ENCODE measurements at regions not wholly inside any gene's neighbourhood (a gene's known extent, or its start where the extent isn't known, plus 50 kb on each side); places are given as distances from the start of the nearest gene placed in this dataset.

DNA sequence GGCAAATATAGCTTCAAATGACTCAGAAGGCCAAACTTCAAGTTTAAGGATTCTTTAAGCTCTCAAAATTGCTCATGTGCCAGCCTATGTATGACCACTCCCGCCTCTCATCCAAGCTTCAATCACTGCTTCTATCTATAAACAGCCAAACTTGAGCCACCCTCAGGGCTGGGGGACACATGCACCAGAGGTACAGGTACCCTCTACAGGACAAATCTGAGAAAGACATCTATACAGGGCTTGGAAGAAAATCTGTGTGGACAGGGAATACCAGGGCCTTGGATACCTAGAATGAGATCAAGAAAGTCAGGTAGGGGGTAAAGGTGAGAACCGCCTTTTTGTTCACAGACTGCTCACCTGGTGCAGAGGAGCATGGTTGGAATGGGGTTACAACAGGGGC lies 217.9 kb downstream of the ATPSCKMT start:
- TF ChIP-seq, protein P1, sequence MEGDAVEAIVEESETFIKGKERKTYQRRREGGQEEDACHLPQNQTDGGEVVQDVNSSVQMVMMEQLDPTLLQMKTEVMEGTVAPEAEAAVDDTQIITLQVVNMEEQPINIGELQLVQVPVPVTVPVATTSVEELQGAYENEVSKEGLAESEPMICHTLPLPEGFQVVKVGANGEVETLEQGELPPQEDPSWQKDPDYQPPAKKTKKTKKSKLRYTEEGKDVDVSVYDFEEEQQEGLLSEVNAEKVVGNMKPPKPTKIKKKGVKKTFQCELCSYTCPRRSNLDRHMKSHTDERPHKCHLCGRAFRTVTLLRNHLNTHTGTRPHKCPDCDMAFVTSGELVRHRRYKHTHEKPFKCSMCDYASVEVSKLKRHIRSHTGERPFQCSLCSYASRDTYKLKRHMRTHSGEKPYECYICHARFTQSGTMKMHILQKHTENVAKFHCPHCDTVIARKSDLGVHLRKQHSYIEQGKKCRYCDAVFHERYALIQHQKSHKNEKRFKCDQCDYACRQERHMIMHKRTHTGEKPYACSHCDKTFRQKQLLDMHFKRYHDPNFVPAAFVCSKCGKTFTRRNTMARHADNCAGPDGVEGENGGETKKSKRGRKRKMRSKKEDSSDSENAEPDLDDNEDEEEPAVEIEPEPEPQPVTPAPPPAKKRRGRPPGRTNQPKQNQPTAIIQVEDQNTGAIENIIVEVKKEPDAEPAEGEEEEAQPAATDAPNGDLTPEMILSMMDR (IDR thresholded peaks at IDR 0.05), result no peak

DNA sequence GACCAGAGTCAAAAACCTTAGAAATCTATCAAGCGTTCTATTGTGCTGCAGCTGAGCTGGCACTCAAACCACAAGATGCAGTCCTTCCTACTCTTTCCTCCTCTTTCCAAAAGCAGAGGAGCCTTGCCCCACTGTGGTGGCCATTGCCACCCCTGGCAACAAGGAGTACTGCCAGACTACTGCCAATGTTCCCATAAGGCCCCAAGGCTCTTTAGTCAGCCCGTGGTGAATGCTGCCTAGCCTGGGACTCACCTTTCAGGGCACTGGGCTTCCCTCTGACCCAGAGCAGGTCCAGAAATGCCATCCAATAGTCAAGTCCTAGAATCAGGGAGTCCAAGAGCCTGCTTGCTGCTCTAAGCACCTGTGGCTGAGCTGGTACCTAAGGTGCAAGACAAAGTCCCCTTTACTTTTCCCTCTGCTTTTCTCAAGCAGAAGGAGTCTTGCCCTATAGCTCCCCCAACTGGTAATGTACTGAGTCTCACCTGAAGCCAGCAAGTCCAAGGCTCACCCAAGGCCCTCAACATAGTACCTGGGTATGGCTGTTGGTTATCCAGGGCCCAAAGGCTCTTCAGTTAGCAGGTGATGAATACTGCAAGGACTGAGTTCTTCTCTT lies 219.4 kb downstream of the ATPSCKMT start:
- TF ChIP-seq, protein P1 (IDR thresholded peaks at IDR 0.05), result no peak

DNA sequence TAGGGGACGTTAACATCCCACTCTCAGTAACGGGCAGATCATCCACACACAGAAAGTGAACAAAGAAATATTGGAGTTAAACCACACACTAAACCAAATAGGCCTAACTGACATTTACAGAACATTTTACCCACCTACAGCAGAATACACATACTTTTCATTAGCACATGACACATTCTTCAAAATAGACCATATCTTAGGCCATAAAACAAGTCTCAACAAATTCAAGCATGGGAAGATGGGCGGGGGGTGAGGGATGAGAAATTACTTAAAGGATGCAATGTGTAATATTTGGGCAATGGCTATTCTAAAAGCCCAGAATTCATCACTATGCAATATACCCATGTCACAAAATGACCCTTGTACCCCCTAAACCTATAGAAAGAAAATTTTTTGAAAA lies 226.2 kb downstream of the ATPSCKMT start:
- TF ChIP-seq, protein P1 (IDR thresholded peaks at IDR 0.05), result no peak

DNA sequence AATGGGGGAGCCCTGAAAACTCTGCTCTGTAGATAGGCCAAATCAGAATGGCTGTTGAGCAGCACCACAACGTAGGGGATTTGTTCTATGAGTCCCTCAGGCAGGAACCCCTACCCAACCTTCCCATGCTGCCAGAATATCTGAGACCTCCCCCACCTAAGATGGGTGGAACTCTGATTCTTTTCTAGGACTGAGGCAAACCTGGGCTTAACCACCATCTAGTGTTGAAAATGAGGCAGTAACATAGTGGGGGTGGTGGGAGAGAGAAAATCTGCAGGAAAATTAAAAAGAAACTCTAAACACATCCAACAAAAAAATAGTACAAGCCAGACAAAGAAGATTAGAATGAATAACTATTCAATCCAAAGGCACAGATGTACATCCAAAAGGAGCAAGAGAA lies 228.4 kb downstream of the ATPSCKMT start:
- TF ChIP-seq, protein P1 (IDR thresholded peaks at IDR 0.05), result no peak

DNA sequence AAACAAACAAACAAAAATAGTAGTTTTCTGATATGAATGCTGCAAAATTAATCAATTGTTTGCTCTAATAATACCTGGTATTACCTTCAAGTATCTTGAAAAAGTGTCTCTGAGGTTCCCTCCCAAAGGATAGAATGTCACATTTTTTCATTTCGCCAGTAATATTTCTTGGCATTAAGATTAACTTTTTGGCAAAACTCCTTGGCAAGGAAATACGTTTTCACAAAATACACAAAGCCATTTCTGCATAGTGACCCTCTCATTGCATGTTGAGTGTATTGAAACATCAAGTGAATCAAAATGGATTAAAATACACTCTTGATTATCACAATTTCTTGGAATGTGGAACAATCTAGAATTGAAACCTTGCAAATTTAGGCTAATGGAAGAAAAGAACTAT lies 230.5 kb downstream of the ATPSCKMT start:
- TF ChIP-seq, protein P1 (IDR thresholded peaks at IDR 0.05), result no peak

DNA sequence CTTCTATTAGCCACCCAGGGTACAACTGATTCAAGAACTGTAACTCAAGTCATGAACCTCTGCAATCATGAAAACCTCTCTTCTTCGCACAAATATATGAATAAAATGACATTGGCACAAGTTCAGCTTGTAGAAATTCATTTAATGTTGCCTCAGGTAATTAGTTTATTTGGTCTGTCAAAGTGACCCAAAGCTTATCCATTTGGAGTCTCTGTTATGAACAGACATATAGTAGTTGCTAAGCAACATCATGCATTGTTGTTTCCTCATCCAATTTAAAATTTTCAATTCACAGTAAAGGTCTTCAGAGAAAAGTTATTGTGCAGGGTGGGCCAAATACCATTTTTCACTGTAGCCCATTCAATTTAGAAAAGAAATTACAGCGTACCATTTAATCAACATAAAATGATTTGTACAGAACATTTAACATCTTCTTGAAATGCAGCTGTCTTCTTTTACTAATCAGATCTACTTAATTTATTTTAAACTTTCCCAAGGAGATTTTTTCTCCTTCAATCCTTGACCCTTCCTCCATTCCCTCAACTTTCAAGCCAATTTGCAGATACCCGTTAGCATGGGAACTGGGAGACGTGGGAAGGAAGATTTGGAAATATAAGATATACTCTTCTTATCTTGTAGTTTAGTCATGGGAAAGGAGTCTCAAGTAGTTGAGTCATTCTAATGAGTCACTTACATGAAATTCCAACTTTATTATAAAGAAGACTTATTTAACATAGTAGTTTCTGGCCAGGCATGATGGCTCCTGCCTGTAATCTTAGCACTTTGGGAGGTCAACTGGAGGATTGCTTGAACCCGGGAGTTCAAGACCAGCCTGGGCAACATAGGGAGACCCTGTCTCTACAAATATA lies 231.3 kb downstream of the ATPSCKMT start:
- TF ChIP-seq, protein P1 (IDR thresholded peaks at IDR 0.05), result no peak

DNA sequence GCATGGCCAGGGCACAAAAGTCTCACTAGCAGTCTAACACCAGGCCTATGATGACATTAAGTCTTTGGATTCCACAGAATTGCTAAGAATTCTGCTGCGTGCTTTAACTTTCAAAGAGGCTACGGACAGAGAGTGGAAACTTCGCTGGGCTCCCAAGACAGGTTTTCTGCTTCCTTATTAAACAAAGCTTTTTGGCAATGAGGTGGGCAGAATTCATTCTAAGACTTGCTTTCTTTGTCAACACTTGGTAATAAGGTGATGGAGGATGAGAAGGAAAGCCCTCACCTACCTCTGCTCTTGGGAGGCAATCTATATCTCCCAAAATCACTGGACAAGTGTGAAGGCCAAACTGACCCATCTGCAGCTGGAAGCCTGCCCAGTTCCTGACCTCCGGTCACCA lies 231.9 kb downstream of the ATPSCKMT start:
- TF ChIP-seq, protein P1 (IDR thresholded peaks at IDR 0.05), result no peak

Measured in LNCAP (cell line).